Psoas muscle (tissue), 7 donors: ENCODE measurements at regions not wholly inside any gene's neighbourhood (a gene's known extent, or its start where the extent isn't known, plus 50 kb on each side); places are given as distances from the start of the nearest gene placed in this dataset.

Experiments
- ATAC-seq, 4 donors: fragments of 200-7000 bp; cut with Tn5 transposase; one replicate each; pipeline ENCODE4 v1.9.1; 2020; ENCODE audit warnings: moderate library complexity in 3 of 4, mild to moderate bottlenecking in 2 of 4
- DNase-seq, 2 donors: peaks; one replicate each; pipeline ENCODE4 v3.0.0-alpha.2; 2020
- H3K27ac ChIP-seq: fragments of 200-600 bp; one replicate; pipeline ENCODE4 v1.8.0; 2022
- H3K27me3 ChIP-seq, 3 donors: fragments of 200-600 bp in 1 of 3; one replicate each; pipeline versions ENCODE4 v1.6.1 to v1.8.0; 2013 to 2022; ENCODE audit warnings: low read length in 2 of 3, mild to moderate bottlenecking in 2 of 3, moderate library complexity in 1 of 3; ENCODE audit not compliant: insufficient read depth in 3 of 3
- H3K36me3 ChIP-seq, 2 donors: fragments of 200-600 bp in 1 of 2; one replicate each; pipeline versions ENCODE4 v1.6.1 to v1.8.0; 2013 to 2022; ENCODE audit warnings: low read depth in 1 of 2, mild to moderate bottlenecking in 1 of 2, moderate library complexity in 1 of 2; ENCODE audit not compliant: insufficient read depth in 1 of 2
- H3K4me1 ChIP-seq: fragments of 200-600 bp; one replicate; pipeline ENCODE4 v1.8.0; 2022
- H3K4me3 ChIP-seq: fragments of 200-600 bp; one replicate; pipeline ENCODE4 v1.8.0; 2022; ENCODE audit warnings: mild to moderate bottlenecking
- H3K9me3 ChIP-seq: fragments of 200-600 bp; one replicate; pipeline ENCODE4 v1.8.0; 2022
- WGBS, 3 donors: extraction: QIAGEN DNeasy Blood & Tissue Kit; methylation state at CpG; one replicate each; pipeline versions ENCODE4 v1.1.6 to v1.1.7; 2013; 5-methylcytosine and 5-hydroxymethylcytosine counted together
- intact Hi-C, 2 donors: fragments of 100-400 bp; cut with DNase I; formaldehyde crosslinking; loops; one replicate each; pipeline versions ENCODE4 v1.11.0 to v1.14.2; 2022
- TF ChIP-seq, protein P1 (sequence below): fragments of 200-600 bp; IDR thresholded peaks from one replicate; pipeline ENCODE4 v1.8.0; 2022; ENCODE audit warnings: antibody characterized with exemption
- donor health status: healthy with polysubstance abuse.
- donor health status: DM: no; HTN: no; CAD: no; lungs with moderate emphysema.
- donor health status: Bipolar disorder and iron deficiency.
- donor health status: healthy.
- donor health status: DM: yes; HTN: yes; CAD: no.
- donor health status: DM: no; HTN: no; CAD: no.
- donor health status: DM: yes; HTN: yes; CAD: no.

DNA sequence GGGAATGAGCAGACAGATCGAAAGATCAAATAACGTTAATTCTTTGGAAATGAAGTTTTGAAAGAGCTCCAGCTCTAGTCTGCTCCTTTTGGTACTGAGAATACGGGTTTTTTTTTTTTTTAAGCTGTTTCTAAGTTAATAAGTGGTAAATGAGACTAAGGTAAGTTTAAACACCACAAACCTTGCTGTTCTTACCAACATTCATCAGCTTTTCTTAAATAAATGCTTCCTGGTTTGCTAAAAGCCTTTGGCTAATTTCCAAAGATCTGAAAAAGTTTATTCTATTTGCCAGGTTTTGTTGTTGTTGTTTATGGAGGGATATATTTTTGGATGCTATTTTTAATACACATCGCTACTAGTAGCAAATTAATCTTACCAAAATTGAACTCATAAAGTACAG lies 55.1 kb upstream of the STXBP5 start:
- intact Hi-C loops = no loop called here
- 68 to 82% (median 74%) methylated on average over 4 of the region's 4 CpGs for WGBS, 3 donors
- DNase-seq = no peak
- Histone ChIP-seq H3K4me3 (no peak overlapping the region), H3K36me3 (no peaks in the 10 kb centered on the region), H3K4me1 (no peaks in the 10 kb centered on the region), H3K27ac (no peak overlapping the region), H3K27me3 (no peaks in the 10 kb centered on the region), H3K9me3 (no peaks in the 10 kb centered on the region)
- no peak for ATAC-seq
- TF ChIP-seq, protein P1, sequence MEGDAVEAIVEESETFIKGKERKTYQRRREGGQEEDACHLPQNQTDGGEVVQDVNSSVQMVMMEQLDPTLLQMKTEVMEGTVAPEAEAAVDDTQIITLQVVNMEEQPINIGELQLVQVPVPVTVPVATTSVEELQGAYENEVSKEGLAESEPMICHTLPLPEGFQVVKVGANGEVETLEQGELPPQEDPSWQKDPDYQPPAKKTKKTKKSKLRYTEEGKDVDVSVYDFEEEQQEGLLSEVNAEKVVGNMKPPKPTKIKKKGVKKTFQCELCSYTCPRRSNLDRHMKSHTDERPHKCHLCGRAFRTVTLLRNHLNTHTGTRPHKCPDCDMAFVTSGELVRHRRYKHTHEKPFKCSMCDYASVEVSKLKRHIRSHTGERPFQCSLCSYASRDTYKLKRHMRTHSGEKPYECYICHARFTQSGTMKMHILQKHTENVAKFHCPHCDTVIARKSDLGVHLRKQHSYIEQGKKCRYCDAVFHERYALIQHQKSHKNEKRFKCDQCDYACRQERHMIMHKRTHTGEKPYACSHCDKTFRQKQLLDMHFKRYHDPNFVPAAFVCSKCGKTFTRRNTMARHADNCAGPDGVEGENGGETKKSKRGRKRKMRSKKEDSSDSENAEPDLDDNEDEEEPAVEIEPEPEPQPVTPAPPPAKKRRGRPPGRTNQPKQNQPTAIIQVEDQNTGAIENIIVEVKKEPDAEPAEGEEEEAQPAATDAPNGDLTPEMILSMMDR = no peak

DNA sequence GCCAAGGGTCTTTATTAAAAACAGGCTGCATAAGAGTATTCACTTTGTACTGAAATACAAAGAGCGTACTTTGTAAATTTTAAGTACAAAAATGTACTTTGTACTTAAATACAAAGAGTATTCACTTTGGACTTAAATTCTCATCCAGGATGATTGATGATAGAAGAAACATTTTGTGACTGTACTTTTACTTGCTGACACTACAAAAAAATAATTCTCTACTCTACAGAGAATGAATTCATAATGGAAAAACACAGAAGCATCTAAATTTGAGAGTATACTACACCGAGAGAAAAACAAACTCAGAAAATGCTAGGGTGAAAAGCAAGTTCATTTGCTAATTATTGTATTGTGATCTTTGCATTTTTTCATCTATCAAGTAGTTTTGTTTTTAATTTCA lies 54.4 kb upstream of the STXBP5 start:
- DNase-seq (no peak), ATAC-seq (no peak)
- WGBS, 3 donors = 91 to 97% (median 94%) methylated on average over 2 of the region's 2 CpGs
- H3K36me3 ChIP-seq = no peaks in the 10 kb centered on the region
- no peaks in the 10 kb centered on the region for H3K27me3 ChIP-seq
- no peaks in the 10 kb centered on the region for H3K9me3 ChIP-seq
- no peaks in the 10 kb centered on the region for H3K4me1 ChIP-seq
- TF ChIP-seq, protein P1 = no peak
- intact Hi-C loops = no loop called here
- no peak overlapping the region for H3K4me3 ChIP-seq
- H3K27ac ChIP-seq = no peak overlapping the region

DNA sequence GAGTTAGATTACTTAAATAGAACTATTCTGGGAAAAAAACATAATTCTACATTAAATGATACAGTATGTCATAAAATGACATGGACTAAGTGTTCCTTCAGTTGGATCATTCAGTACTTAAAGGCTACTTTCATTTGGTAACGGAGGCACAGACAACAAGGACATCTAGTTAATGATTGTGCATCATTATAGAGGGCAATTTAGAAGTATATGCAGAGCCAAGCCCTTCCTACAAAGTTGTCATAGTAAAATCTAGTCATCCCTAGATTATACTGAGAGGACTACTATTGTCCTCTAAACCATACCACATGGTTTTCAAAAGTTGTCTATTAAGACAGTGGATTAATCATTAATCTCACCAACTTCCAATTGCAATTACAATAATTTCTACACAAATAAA lies 53.9 kb upstream of the STXBP5 start:
- no peaks in the 10 kb centered on the region for H3K36me3 ChIP-seq
- no peak overlapping the region for H3K4me3 ChIP-seq
- TF ChIP-seq, protein P1 = no peak
- no peaks in the 10 kb centered on the region for H3K9me3 ChIP-seq
- H3K27me3 ChIP-seq = no peaks in the 10 kb centered on the region
- DNase-seq (no peak), ATAC-seq (no peak)
- intact Hi-C loops = no loop called here
- 75 to 91% (median 88%) methylated on average over 1 of the region's 1 CpG for WGBS, 3 donors
- H3K27ac ChIP-seq = no peak overlapping the region
- no peaks in the 10 kb centered on the region for H3K4me1 ChIP-seq
